Nephron progenitor cell (in vitro differentiated cells): ENCODE measurements at regions not wholly inside any gene's neighbourhood (a gene's known extent, or its start where the extent isn't known, plus 50 kb on each side); places are given as distances from the start of the nearest gene placed in this dataset.

Experiments used
- DNase-seq: peaks from one replicate; pipeline ENCODE4 v3.0.0; 2021
- H3K27ac Mint-ChIP-seq: 2 replicates; pipeline ENCODE4 v1.8.0; 2021; ENCODE audit warnings: mild to moderate bottlenecking, moderate library complexity, mixed read lengths
- H3K27me3 Mint-ChIP-seq: 2 replicates; pipeline ENCODE4 v1.8.0; 2021; ENCODE audit warnings: mild to moderate bottlenecking, low read depth, mixed read lengths; ENCODE audit not compliant: poor library complexity
- H3K36me3 Mint-ChIP-seq: 2 replicates; pipeline ENCODE4 v1.8.0; 2021; ENCODE audit warnings: low read depth, mixed read lengths
- H3K4me1 Mint-ChIP-seq: 2 replicates; pipeline ENCODE4 v1.8.0; 2021; ENCODE audit warnings: mixed read lengths
- H3K4me3 Mint-ChIP-seq: 2 replicates; pipeline ENCODE4 v1.8.0; 2021; ENCODE audit warnings: mild to moderate bottlenecking, moderate library complexity, mixed read lengths
- H3K9me3 Mint-ChIP-seq: 2 replicates; pipeline ENCODE4 v1.8.0; 2021; ENCODE audit warnings: mild to moderate bottlenecking, moderate library complexity, mixed read lengths
- CTCF ChIP-seq: fragments of 200-600 bp; sonication (generic); IDR thresholded peaks from 2 replicates; pipeline ENCODE4 v1.5.0; 2021; ENCODE audit warnings: antibody characterized with exemption

- Mint-ChIP-seq H3K9me3 (peaks cover 58% of the 10 kb centered on the region), H3K4me1 (peaks cover 11% of the 10 kb centered on the region), H3K36me3 (no peaks in the 10 kb centered on the region), H3K4me3 (no peak overlapping the region), H3K27me3 (peaks cover under 1% of the 10 kb centered on the region), H3K27ac (no peak overlapping the region)
- DNase-seq: no peak
- TF ChIP-seq CTCF: no peak
These were observed 107.4 kb upstream of the MAMLD1 start for GRCh38 chrX:150255441-150256296.

GRCh38 chrX:150256297-150256650 lies 106.8 kb upstream of the MAMLD1 start:
- Mint-ChIP-seq H3K9me3 (peaks cover 58% of the 10 kb centered on the region), H3K36me3 (no peaks in the 10 kb centered on the region), H3K27me3 (peaks cover 3% of the 10 kb centered on the region), H3K4me3 (no peak overlapping the region), H3K4me1 (peaks cover 11% of the 10 kb centered on the region), H3K27ac (no peak overlapping the region)
- DNase-seq: no peak
- no peak for TF ChIP-seq CTCF

- DNase-seq: no peak
- Mint-ChIP-seq H3K27me3 (peaks cover 3% of the 10 kb centered on the region), H3K27ac (no peak overlapping the region), H3K4me1 (peaks cover 11% of the 10 kb centered on the region), H3K36me3 (no peaks in the 10 kb centered on the region), H3K9me3 (peaks cover 56% of the 10 kb centered on the region), H3K4me3 (no peak overlapping the region)
- no peak for TF ChIP-seq CTCF
These were observed 105.6 kb upstream of the MAMLD1 start for GRCh38 chrX:150257353-150258175.

- Mint-ChIP-seq H3K27ac (no peak overlapping the region), H3K4me1 (peaks cover 11% of the 10 kb centered on the region), H3K27me3 (peaks cover 3% of the 10 kb centered on the region), H3K4me3 (no peak overlapping the region), H3K36me3 (no peaks in the 10 kb centered on the region), H3K9me3 (peaks cover 59% of the 10 kb centered on the region)
- no peak for TF ChIP-seq CTCF
- no peak for DNase-seq
These were observed 105.0 kb upstream of the MAMLD1 start for GRCh38 chrX:150258176-150258425.

GRCh38 chrX:150258463-150259430 lies 104.4 kb upstream of the MAMLD1 start:
- TF ChIP-seq CTCF: no peak
- peaks cover 3% of the 10 kb centered on the region for H3K27me3 Mint-ChIP-seq
- peaks cover 58% of the 10 kb centered on the region for H3K9me3 Mint-ChIP-seq
- H3K36me3 Mint-ChIP-seq: no peaks in the 10 kb centered on the region
- peaks cover 11% of the 10 kb centered on the region for H3K4me1 Mint-ChIP-seq
- H3K27ac Mint-ChIP-seq: no peak overlapping the region
- no peak overlapping the region for H3K4me3 Mint-ChIP-seq
- no peak for DNase-seq
